ENCODE measurements at regions not wholly inside any gene's neighbourhood (a gene's known extent, or its start where the extent isn't known, plus 50 kb on each side); places are given as distances from the start of the nearest gene placed in this dataset.

- H3K27ac ChIP-seq: no peak overlapping the region
- DNase-seq (no peak), ATAC-seq (no peak)
- no peak for TF ChIP-seq CTCF (IDR thresholded peaks at IDR 0.05)
- TF ChIP-seq POLR2A (IDR thresholded peaks at IDR 0.05): no peak
- 80 to 84% (median 83%) methylated on average over 3 of the region's 3 CpGs for WGBS, 4 donors
- H3K36me3 ChIP-seq: no peaks in the 10 kb centered on the region
- H3K4me3 ChIP-seq: no peak overlapping the region
- H3K4me1 ChIP-seq: no peaks in the 10 kb centered on the region
- H3K27me3 ChIP-seq: no peaks in the 10 kb centered on the region
- H3K9me3 ChIP-seq: no peaks in the 10 kb centered on the region
- intact Hi-C loops (cut with DNase I): no loop called here
Measured at GRCh38 chr1:69492286-69492685, 75.4 kb upstream of the LRRC7 start.

- DNase-seq (no peak), ATAC-seq (no peak)
- intact Hi-C loops (cut with DNase I): no loop called here
- Histone ChIP-seq H3K4me3 (no peak overlapping the region), H3K9me3 (no peaks in the 10 kb centered on the region), H3K27me3 (no peaks in the 10 kb centered on the region), H3K4me1 (no peaks in the 10 kb centered on the region), H3K36me3 (no peaks in the 10 kb centered on the region), H3K27ac (no peak overlapping the region)
- no peak for TF ChIP-seq POLR2A (IDR thresholded peaks at IDR 0.05)
Measured at GRCh38 chr1:69494221-69494620, 73.5 kb upstream of the LRRC7 start.

GRCh38 chr1:69497441-69498221 lies 70.1 kb upstream of the LRRC7 start:
- no peak overlapping the region for H3K27ac ChIP-seq
- H3K9me3 ChIP-seq: no peaks in the 10 kb centered on the region
- ATAC-seq: no peak
- TF ChIP-seq POLR2A (IDR thresholded peaks at IDR 0.05) (no peak), CTCF (IDR thresholded peaks at IDR 0.05) (no peak)
- H3K4me1 ChIP-seq: no peaks in the 10 kb centered on the region
- no peaks in the 10 kb centered on the region for H3K36me3 ChIP-seq
- DNase-seq: no peak
- intact Hi-C loops (cut with DNase I): no loop called here
- WGBS, 4 donors: 38 to 43% (median 42%) methylated on average over 4 of the region's 4 CpGs
- H3K4me3 ChIP-seq: no peak overlapping the region
- no peaks in the 10 kb centered on the region for H3K27me3 ChIP-seq

- Histone ChIP-seq H3K27ac (no peak overlapping the region), H3K4me3 (no peak overlapping the region), H3K4me1 (no peaks in the 10 kb centered on the region), H3K27me3 (no peaks in the 10 kb centered on the region), H3K9me3 (no peaks in the 10 kb centered on the region), H3K36me3 (no peaks in the 10 kb centered on the region)
- DNase-seq (no peak), ATAC-seq (no peak)
- intact Hi-C loops (cut with DNase I): no loop called here
- 86 to 95% (median 90%) methylated on average over 1 of the region's 1 CpG for WGBS, 4 donors
- no peak for TF ChIP-seq CTCF (IDR thresholded peaks at IDR 0.05)
- TF ChIP-seq POLR2A (IDR thresholded peaks at IDR 0.05): no peak
Measured at GRCh38 chr1:69498711-69499110, 69.0 kb upstream of the LRRC7 start.
